Esophagus (tissue), 2 donors: ENCODE measurements at regions not wholly inside any gene's neighbourhood (a gene's known extent, or its start where the extent isn't known, plus 50 kb on each side); places are given as distances from the start of the nearest gene placed in this dataset.

Experiments used
- H3K27ac ChIP-seq, 2 donors: one replicate each; pipeline ENCODE4 v1.5.1; 2013; ENCODE audit warnings: low read depth in 2 of 2, mild to moderate bottlenecking in 2 of 2, inconsistent platforms in 1 of 2, low read length in 1 of 2, moderate library complexity in 1 of 2
- H3K27me3 ChIP-seq, 2 donors: one replicate each; pipeline ENCODE4 v1.6.1; 2013; ENCODE audit warnings: low read length in 2 of 2, control low read depth in 1 of 2, mild to moderate bottlenecking in 1 of 2; ENCODE audit not compliant: insufficient read depth in 2 of 2, control insufficient read depth in 1 of 2
- H3K36me3 ChIP-seq, 2 donors: one replicate each; pipeline ENCODE4 v1.6.1; 2013; ENCODE audit warnings: low read length in 1 of 2; ENCODE audit not compliant: control insufficient read depth in 2 of 2, insufficient read depth in 2 of 2
- H3K4me1 ChIP-seq, 2 donors: one replicate each; pipeline ENCODE4 v1.6.1; 2013; ENCODE audit warnings: low read length in 1 of 2; ENCODE audit not compliant: control insufficient read depth in 2 of 2, insufficient read depth in 2 of 2
- H3K4me3 ChIP-seq, 2 donors: one replicate each; pipeline ENCODE4 v1.5.1; 2013; ENCODE audit warnings: low read length in 2 of 2, mild to moderate bottlenecking in 2 of 2, low read depth in 1 of 2, moderate library complexity in 1 of 2
- H3K9me3 ChIP-seq, 2 donors: one replicate each; pipeline ENCODE4 v1.6.1; 2013; ENCODE audit warnings: mild to moderate bottlenecking in 2 of 2, low read depth in 1 of 2, low read length in 1 of 2, moderate library complexity in 1 of 2; ENCODE audit not compliant: control insufficient read depth in 2 of 2, insufficient read depth in 1 of 2
- WGBS, 2 donors: extraction: QIAGEN DNeasy Blood & Tissue Kit; methylation state at CpG; one replicate each; pipeline ENCODE4 v1.1.7; 2013; 5-methylcytosine and 5-hydroxymethylcytosine counted together
- donor health status: healthy with polysubstance abuse.
- donor health status: Bipolar disorder and iron deficiency.

DNA sequence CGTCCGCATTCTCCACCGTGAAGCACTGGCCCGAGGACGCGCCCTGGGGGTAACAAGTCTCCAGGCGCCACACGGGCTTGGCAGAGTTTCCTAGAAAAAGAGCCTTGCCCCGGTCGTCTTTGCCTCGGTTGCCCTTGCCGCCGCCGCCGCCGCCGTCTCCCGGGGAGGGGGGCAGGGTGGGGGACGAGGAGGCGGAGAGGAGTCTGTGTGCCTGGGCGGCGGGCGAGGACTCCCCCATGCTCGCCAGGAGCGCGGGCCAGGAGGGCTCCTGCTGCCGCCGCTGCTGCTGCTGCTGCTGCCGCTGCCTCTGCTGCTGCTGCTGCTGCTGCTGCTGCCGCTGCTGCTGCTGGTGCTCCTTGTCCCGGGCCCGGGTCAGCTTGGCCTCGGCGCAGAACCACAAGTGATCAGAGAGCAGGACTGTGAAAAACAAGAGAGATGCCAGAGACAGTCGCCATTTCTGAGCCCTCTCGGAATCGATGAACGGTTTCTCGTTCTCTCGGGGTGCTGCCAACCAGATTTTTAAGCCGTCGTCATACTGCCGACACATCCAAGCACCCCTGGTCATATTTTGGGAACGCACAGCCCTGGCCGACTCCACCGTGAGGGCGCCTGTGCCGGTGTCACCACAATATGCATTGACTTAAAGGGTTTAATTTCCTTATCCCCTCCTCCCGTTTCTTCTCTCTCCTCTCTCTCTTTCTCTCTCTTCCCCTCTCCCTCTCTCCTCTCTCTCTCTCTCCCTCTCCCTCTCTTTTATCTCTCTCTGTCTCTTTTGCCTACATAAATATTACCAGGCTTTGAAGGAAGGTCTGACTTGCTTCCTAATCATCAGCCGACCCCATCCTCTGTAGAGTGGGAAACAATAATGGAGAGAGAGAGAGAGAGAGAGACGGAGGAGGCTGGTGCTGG is 349.1 kb downstream of the LIG4 start:
- Histone ChIP-seq H3K4me3 (peak overlapping the region; percentile 32 to 37), H3K9me3 (peaks cover 0 to 4% of the 10 kb centered on the region in 2 donors), H3K4me1 (peaks cover 4 to 6% of the 10 kb centered on the region in 2 donors), H3K27me3 (peaks cover 0 to 13% of the 10 kb centered on the region in 2 donors), H3K27ac (no peak overlapping the region), H3K36me3 (no peaks in the 10 kb centered on the region)
- 3 to 4% methylated on average over 32 to 51 of the region's 51 CpGs for WGBS, 2 donors

DNA sequence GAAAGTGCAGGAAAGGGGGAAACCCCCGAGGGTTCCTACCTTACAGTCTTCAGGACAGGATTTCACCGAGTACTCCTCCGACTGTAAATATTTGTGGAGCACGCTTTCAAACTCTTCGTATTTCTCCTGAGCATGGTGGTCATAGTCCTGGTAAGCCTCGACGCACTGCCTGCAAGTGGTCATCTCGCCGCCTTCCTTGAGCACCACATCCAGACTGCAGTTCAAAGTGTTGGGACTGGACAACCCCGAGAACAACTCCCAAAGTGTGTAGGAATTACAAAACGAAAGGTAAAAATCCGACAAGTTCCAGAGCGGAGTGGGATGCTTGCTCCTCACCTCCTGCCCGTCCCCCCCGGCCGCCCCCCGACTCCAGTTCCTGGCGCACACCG is 349.7 kb downstream of the LIG4 start:
- Histone ChIP-seq H3K27ac (no peak overlapping the region), H3K4me1 (peaks cover 4 to 6% of the 10 kb centered on the region in 2 donors), H3K4me3 (peak overlapping the region in 1 of 2 donors; percentile 37), H3K9me3 (peaks cover 0 to 4% of the 10 kb centered on the region in 2 donors), H3K27me3 (peaks cover 0 to 13% of the 10 kb centered on the region in 2 donors), H3K36me3 (no peaks in the 10 kb centered on the region)
- WGBS, 2 donors, result 7 to 9% methylated on average over 19 of the region's 19 CpGs

DNA sequence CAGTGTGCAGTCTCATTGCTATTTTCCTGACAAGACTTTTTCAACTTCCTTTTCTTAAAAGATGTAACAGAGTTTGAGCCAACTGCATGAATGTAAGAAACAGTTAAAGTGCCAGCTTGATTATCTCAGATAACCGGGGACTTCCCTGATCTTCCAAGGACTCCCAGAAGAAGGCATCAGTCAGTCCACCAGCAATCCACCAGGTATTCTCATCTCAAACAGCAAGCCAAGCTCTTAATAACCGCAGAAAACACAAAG is 350.1 kb downstream of the LIG4 start:
- peaks cover 0 to 13% of the 10 kb centered on the region in 2 donors for H3K27me3 ChIP-seq
- H3K9me3 ChIP-seq, result peaks cover 0 to 4% of the 10 kb centered on the region in 2 donors
- WGBS, 2 donors, result 15 to 32% methylated on average over 2 of the region's 2 CpGs

DNA sequence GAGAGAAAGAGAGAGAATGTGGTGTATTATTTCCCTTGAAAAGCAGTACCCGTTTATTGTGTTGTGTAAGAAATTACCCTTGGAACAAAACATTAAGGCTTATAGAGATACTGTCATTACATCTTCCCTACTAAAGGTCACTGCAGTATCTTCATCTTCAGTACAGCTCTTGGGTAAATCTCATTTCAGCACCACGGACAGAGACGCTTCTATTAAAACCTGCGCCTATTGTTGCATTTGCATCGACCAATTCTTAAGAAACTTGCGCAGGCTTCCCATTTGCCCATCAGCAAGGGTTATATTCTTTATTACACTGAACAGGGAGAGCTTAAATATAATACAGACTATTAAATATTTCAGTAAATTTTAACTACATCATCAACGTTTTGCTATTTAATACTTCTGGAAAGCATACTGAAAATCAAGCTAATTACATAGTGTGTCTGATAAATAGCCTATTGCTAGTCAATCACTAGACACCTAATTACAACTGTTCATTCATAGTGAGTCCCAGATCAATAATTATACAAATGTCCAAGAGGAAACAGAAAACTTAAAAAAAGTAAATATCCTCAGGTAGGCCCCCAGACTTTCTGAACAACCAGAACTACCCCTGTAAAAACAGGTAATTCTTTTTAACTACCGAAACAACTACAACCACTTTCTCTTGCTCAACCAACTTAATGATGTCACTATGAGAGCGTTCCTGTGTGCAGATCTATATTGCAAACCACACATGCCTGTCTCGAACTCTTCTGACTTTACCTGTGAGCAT is 350.6 kb downstream of the LIG4 start:
- 26 to 27% methylated on average over 10 of the region's 10 CpGs for WGBS, 2 donors
- Histone ChIP-seq H3K9me3 (peaks cover 0 to 4% of the 10 kb centered on the region in 2 donors), H3K27me3 (peaks cover 0 to 13% of the 10 kb centered on the region in 2 donors)

More for the DNA sequence above, 350.1 kb downstream of the LIG4 start:
- Histone ChIP-seq H3K4me1 (peaks cover 4 to 6% of the 10 kb centered on the region in 2 donors), H3K4me3 (no peak overlapping the region), H3K36me3 (no peaks in the 10 kb centered on the region), H3K27ac (no peak overlapping the region)

DNA sequence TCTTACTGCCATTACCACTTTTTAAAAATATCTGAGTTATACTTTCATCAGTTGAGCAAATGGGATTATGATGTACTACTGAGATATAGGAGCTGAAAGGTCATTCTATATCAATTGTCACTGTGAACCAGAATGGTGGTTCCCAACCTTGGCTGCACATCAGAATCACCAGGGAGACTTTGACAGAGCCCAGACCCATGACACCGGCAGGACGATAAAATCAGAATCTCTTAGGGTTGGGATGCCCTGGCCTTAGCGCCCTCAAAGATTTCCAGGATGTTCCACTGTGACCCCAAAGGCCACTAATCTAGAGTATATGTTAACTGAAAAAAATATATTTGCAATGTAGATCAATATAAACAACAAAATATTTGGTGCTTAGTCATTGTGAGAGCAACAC is 355.1 kb downstream of the LIG4 start:
- no peak overlapping the region for H3K4me3 ChIP-seq
- WGBS, 2 donors, result 88 to 89% methylated on average over 3 of the region's 3 CpGs
- H3K4me1 ChIP-seq, result no peaks in the 10 kb centered on the region
- H3K27me3 ChIP-seq, result no peaks in the 10 kb centered on the region
- H3K9me3 ChIP-seq, result no peaks in the 10 kb centered on the region
- no peaks in the 10 kb centered on the region for H3K36me3 ChIP-seq
- H3K27ac ChIP-seq, result no peak overlapping the region

More for the DNA sequence above, 350.6 kb downstream of the LIG4 start:
- H3K36me3 ChIP-seq, result no peaks in the 10 kb centered on the region
- H3K4me3 ChIP-seq, result no peak overlapping the region
- H3K27ac ChIP-seq, result no peak overlapping the region
- H3K4me1 ChIP-seq, result peaks cover 4 to 6% of the 10 kb centered on the region in 2 donors

DNA sequence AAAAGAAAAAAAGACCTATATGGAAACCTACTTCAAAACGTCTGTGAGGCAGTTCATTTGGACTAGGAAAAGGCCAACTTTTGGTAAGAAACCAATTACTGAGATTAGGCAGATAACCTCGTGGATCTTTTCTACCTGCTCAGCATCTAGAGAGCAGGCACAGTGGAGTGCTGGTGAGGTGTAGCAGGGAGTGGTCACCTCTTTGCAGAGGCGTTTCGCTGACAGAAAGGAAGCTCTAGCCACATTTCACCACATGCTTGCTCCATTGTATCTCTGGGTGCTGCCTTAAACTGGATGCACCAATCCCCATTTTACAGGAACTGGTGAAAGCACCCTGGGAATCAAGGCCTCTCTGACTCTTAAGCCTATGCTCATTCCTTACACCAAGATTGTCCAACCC is 360.5 kb downstream of the LIG4 start:
- Histone ChIP-seq H3K9me3 (no peaks in the 10 kb centered on the region), H3K4me1 (no peaks in the 10 kb centered on the region), H3K27ac (no peak overlapping the region), H3K36me3 (no peaks in the 10 kb centered on the region), H3K4me3 (no peak overlapping the region), H3K27me3 (no peaks in the 10 kb centered on the region)
- WGBS, 2 donors, result 67 to 74% methylated on average over 4 of the region's 4 CpGs

DNA sequence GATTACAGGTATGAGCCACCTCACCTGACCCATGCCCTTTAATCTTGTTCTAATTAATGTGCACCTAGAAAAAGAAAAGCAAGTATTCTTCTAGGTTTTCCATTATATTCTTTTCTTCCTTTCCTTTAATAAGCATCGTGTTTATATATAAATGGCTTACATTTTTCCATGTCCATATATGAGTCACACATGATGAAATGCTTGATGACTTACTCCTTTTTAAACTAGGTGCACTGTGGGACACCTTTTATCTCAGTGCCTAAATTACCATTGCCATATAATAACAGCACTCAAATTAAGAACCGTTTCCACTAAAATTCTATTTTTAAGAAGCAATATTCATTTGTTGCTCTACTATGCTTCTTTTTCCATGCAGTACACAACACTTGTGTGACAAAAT is 363.3 kb downstream of the LIG4 start:
- no peak overlapping the region for H3K4me3 ChIP-seq
- H3K4me1 ChIP-seq, result no peaks in the 10 kb centered on the region
- WGBS, 2 donors, result 81 to 83% methylated on average over 2 of the region's 2 CpGs
- no peaks in the 10 kb centered on the region for H3K36me3 ChIP-seq
- no peak overlapping the region for H3K27ac ChIP-seq
- H3K27me3 ChIP-seq, result no peaks in the 10 kb centered on the region
- no peaks in the 10 kb centered on the region for H3K9me3 ChIP-seq

DNA sequence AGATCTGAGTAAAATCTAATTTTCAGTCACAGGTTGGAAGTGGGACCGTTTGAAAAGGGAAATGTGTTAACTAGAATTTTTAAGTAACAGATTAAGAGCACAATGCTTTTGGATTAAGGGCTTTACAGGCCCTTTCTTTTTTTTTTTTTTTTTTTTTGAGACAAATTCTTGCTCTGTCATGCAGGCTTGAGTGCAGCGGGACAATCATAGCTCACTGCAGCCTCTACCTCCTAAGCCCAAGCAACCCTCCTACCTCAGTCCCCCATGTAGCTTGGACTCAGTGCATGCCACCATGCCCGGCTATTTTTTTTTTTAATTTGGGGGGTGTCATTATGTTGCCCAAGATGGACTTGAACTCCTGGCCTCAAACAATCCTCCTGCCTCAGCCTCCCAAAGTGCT is 363.7 kb downstream of the LIG4 start:
- H3K9me3 ChIP-seq, result no peaks in the 10 kb centered on the region
- H3K27me3 ChIP-seq, result no peaks in the 10 kb centered on the region
- no peak overlapping the region for H3K27ac ChIP-seq
- H3K4me1 ChIP-seq, result no peaks in the 10 kb centered on the region
- 60 to 68% methylated on average over 3 of the region's 3 CpGs for WGBS, 2 donors
- H3K36me3 ChIP-seq, result no peaks in the 10 kb centered on the region
- no peak overlapping the region for H3K4me3 ChIP-seq

DNA sequence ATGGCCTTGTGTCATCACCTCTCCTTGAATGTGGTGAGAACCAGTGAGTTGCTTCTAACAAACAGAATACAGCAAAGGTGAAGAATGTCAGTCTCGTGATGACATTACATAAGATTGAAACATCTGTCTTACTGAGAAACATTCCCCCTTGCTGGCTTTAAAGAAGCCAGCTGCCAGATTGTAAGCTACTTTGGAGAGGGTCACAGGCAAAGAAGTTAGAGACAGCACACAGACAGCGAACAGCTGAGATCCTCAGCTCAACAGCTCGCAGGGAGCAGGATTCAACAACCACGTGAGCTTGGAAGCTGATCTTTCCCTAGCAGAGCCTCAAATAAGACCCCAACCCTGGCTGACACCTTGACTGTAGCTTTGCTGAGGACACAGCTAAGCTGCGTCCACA is 367.9 kb downstream of the LIG4 start:
- Histone ChIP-seq H3K27me3 (no peaks in the 10 kb centered on the region), H3K27ac (no peak overlapping the region), H3K36me3 (no peaks in the 10 kb centered on the region), H3K9me3 (no peaks in the 10 kb centered on the region), H3K4me1 (no peaks in the 10 kb centered on the region), H3K4me3 (no peak overlapping the region)
- 37 to 46% methylated on average over 5 of the region's 5 CpGs for WGBS, 2 donors
